ENCODE measurements at regions not wholly inside any gene's neighbourhood (a gene's known extent, or its start where the extent isn't known, plus 50 kb on each side); places are given as distances from the start of the nearest gene placed in this dataset.

DNA sequence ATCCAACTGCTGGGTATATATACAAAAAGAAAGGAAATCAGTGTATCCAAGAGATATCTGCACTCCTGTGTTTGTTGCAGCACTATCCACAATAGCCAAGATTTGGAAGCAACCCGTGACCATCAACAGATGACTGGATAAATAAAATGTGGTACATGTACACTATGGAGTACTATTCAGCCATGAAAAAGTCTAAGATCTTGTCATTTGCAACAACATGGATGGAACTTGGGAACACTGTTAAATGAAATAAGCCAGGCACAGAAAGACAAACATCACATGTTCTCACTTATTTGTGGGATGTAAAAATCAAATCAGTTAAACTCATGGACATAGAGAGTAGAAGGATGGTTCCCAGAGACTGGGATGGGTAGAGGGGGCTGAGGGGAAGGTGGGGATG, 620.7 kb downstream of the RBFOX1 start (continued):
- TF ChIP-seq, protein P1, sequence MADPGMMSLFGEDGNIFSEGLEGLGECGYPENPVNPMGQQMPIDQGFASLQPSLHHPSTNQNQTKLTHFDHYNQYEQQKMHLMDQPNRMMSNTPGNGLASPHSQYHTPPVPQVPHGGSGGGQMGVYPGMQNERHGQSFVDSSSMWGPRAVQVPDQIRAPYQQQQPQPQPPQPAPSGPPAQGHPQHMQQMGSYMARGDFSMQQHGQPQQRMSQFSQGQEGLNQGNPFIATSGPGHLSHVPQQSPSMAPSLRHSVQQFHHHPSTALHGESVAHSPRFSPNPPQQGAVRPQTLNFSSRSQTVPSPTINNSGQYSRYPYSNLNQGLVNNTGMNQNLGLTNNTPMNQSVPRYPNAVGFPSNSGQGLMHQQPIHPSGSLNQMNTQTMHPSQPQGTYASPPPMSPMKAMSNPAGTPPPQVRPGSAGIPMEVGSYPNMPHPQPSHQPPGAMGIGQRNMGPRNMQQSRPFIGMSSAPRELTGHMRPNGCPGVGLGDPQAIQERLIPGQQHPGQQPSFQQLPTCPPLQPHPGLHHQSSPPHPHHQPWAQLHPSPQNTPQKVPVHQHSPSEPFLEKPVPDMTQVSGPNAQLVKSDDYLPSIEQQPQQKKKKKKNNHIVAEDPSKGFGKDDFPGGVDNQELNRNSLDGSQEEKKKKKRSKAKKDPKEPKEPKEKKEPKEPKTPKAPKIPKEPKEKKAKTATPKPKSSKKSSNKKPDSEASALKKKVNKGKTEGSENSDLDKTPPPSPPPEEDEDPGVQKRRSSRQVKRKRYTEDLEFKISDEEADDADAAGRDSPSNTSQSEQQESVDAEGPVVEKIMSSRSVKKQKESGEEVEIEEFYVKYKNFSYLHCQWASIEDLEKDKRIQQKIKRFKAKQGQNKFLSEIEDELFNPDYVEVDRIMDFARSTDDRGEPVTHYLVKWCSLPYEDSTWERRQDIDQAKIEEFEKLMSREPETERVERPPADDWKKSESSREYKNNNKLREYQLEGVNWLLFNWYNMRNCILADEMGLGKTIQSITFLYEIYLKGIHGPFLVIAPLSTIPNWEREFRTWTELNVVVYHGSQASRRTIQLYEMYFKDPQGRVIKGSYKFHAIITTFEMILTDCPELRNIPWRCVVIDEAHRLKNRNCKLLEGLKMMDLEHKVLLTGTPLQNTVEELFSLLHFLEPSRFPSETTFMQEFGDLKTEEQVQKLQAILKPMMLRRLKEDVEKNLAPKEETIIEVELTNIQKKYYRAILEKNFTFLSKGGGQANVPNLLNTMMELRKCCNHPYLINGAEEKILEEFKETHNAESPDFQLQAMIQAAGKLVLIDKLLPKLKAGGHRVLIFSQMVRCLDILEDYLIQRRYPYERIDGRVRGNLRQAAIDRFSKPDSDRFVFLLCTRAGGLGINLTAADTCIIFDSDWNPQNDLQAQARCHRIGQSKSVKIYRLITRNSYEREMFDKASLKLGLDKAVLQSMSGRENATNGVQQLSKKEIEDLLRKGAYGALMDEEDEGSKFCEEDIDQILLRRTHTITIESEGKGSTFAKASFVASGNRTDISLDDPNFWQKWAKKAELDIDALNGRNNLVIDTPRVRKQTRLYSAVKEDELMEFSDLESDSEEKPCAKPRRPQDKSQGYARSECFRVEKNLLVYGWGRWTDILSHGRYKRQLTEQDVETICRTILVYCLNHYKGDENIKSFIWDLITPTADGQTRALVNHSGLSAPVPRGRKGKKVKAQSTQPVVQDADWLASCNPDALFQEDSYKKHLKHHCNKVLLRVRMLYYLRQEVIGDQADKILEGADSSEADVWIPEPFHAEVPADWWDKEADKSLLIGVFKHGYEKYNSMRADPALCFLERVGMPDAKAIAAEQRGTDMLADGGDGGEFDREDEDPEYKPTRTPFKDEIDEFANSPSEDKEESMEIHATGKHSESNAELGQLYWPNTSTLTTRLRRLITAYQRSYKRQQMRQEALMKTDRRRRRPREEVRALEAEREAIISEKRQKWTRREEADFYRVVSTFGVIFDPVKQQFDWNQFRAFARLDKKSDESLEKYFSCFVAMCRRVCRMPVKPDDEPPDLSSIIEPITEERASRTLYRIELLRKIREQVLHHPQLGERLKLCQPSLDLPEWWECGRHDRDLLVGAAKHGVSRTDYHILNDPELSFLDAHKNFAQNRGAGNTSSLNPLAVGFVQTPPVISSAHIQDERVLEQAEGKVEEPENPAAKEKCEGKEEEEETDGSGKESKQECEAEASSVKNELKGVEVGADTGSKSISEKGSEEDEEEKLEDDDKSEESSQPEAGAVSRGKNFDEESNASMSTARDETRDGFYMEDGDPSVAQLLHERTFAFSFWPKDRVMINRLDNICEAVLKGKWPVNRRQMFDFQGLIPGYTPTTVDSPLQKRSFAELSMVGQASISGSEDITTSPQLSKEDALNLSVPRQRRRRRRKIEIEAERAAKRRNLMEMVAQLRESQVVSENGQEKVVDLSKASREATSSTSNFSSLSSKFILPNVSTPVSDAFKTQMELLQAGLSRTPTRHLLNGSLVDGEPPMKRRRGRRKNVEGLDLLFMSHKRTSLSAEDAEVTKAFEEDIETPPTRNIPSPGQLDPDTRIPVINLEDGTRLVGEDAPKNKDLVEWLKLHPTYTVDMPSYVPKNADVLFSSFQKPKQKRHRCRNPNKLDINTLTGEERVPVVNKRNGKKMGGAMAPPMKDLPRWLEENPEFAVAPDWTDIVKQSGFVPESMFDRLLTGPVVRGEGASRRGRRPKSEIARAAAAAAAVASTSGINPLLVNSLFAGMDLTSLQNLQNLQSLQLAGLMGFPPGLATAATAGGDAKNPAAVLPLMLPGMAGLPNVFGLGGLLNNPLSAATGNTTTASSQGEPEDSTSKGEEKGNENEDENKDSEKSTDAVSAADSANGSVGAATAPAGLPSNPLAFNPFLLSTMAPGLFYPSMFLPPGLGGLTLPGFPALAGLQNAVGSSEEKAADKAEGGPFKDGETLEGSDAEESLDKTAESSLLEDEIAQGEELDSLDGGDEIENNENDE (IDR thresholded peaks at IDR 0.05; ENCODE audit: insufficient replicate concordance, low read length) = no peak
- TF ChIP-seq, protein P2, sequence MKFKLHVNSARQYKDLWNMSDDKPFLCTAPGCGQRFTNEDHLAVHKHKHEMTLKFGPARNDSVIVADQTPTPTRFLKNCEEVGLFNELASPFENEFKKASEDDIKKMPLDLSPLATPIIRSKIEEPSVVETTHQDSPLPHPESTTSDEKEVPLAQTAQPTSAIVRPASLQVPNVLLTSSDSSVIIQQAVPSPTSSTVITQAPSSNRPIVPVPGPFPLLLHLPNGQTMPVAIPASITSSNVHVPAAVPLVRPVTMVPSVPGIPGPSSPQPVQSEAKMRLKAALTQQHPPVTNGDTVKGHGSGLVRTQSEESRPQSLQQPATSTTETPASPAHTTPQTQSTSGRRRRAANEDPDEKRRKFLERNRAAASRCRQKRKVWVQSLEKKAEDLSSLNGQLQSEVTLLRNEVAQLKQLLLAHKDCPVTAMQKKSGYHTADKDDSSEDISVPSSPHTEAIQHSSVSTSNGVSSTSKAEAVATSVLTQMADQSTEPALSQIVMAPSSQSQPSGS (IDR thresholded peaks at IDR 0.05; ENCODE audit: low read length) = no peak
- TF ChIP-seq BACH1 (IDR thresholded peaks at IDR 0.05; ENCODE audit: low read length) = no peak
- TF ChIP-seq HDAC6 (IDR thresholded peaks at IDR 0.05; ENCODE audit: low read depth, low read length) = no peak
- no peak for TF ChIP-seq CREB1 (IDR thresholded peaks at IDR 0.05)
